Colonic mucosa (tissue), 4 donors: ENCODE measurements at regions not wholly inside any gene's neighbourhood (a gene's known extent, or its start where the extent isn't known, plus 50 kb on each side); places are given as distances from the start of the nearest gene placed in this dataset.
"Not testable (repeated sequence)": the region's sequence is repeated elsewhere in the genome, so short reads cannot be mapped to it uniquely, and the experiment has no call there.

ENCODE experiments used
- DNase-seq: peaks from one replicate; pipeline ENCODE4 v3.0.0-alpha.2; 2020
- H3K27ac ChIP-seq: fragments of 200-600 bp; one replicate; pipeline ENCODE4 v1.8.0; 2021
- H3K27me3 ChIP-seq: fragments of 200-600 bp; one replicate; pipeline ENCODE4 v1.8.0; 2021
- H3K36me3 ChIP-seq: fragments of 200-600 bp; one replicate; pipeline ENCODE4 v1.8.0; 2021
- H3K4me1 ChIP-seq: fragments of 200-600 bp; one replicate; pipeline ENCODE4 v1.8.0; 2021; ENCODE audit warnings: mild to moderate bottlenecking
- H3K4me3 ChIP-seq: fragments of 200-600 bp; one replicate; pipeline ENCODE4 v1.8.0; 2021
- H3K9ac ChIP-seq, 2 donors: one replicate each; pipeline ENCODE4 v1.7.0; 2013; ENCODE audit warnings: control low read depth in 2 of 2, low read depth in 2 of 2, low read length in 2 of 2
- H3K9me3 ChIP-seq: fragments of 200-600 bp; one replicate; pipeline ENCODE4 v1.8.0; 2021
- intact Hi-C: fragments of 100-400 bp; cut with DNase I; formaldehyde crosslinking; loops from one replicate; pipeline ENCODE4 v1.14.1; 2022
- TF ChIP-seq, protein P1 (sequence below): fragments of 200-600 bp; IDR thresholded peaks from one replicate; pipeline ENCODE4 v1.8.0; 2022; ENCODE audit warnings: antibody characterized with exemption, mild to moderate bottlenecking
- donor health status: healthy.
- donor health status: DM: no; HTN: no; CAD: no.
- donor health status: DM: no; HTN: no; CAD: no.

DNA sequence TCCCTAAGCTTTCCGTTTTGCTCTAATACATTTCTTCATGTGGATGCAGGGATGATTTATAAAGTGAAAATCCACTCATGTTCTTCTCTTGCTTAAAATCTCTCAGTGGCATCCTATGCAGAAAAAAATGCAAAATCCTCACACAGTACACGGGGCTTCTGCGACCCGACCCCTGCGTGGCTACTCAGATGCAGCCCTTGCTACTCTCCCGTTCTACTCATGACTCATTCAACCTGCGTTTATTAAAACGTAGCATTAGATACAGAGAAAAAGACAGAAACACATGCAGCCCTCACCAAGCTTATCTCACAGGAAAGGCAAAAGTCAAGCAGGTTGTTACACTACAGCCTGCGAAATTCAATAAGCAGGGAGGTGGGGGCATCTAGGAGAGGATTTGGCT is 284.4 kb upstream of the PFKP start:
- Histone ChIP-seq H3K4me3 (no peak overlapping the region), H3K36me3 (no peaks in the 10 kb centered on the region), H3K9me3 (no peaks in the 10 kb centered on the region), H3K27ac (no peak overlapping the region), H3K9ac (no peak overlapping the region), H3K4me1 (no peaks in the 10 kb centered on the region), H3K27me3 (no peaks in the 10 kb centered on the region)
- TF ChIP-seq, protein P1, sequence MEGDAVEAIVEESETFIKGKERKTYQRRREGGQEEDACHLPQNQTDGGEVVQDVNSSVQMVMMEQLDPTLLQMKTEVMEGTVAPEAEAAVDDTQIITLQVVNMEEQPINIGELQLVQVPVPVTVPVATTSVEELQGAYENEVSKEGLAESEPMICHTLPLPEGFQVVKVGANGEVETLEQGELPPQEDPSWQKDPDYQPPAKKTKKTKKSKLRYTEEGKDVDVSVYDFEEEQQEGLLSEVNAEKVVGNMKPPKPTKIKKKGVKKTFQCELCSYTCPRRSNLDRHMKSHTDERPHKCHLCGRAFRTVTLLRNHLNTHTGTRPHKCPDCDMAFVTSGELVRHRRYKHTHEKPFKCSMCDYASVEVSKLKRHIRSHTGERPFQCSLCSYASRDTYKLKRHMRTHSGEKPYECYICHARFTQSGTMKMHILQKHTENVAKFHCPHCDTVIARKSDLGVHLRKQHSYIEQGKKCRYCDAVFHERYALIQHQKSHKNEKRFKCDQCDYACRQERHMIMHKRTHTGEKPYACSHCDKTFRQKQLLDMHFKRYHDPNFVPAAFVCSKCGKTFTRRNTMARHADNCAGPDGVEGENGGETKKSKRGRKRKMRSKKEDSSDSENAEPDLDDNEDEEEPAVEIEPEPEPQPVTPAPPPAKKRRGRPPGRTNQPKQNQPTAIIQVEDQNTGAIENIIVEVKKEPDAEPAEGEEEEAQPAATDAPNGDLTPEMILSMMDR = no peak
- DNase-seq = no peak
- intact Hi-C loops = no loop called here

DNA sequence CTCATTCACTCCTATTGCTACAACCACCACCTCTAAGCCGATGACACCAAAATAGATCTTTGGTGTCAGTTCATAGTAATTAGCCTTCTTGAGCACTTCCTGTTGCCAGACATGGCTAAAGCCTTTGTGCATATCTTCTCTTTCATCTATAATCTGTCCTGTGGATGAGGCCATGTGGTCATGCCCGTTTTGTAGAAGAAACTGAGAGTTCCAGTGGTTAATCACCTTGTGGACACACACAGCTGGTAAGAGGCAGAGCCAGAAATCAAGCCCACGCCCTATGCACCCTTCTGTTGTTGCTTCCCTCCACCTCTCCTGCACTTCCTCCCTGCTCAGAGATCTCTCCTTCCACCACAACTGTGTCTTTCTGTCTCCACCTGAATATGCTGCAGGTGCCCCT is 285.1 kb upstream of the PFKP start:
- intact Hi-C loops = no loop called here
- Histone ChIP-seq H3K27ac (no peak overlapping the region), H3K9ac (no peak overlapping the region), H3K4me1 (no peaks in the 10 kb centered on the region), H3K36me3 (no peaks in the 10 kb centered on the region), H3K9me3 (no peaks in the 10 kb centered on the region), H3K4me3 (no peak overlapping the region), H3K27me3 (no peaks in the 10 kb centered on the region)
- DNase-seq = no peak
- TF ChIP-seq, protein P1 = no peak

DNA sequence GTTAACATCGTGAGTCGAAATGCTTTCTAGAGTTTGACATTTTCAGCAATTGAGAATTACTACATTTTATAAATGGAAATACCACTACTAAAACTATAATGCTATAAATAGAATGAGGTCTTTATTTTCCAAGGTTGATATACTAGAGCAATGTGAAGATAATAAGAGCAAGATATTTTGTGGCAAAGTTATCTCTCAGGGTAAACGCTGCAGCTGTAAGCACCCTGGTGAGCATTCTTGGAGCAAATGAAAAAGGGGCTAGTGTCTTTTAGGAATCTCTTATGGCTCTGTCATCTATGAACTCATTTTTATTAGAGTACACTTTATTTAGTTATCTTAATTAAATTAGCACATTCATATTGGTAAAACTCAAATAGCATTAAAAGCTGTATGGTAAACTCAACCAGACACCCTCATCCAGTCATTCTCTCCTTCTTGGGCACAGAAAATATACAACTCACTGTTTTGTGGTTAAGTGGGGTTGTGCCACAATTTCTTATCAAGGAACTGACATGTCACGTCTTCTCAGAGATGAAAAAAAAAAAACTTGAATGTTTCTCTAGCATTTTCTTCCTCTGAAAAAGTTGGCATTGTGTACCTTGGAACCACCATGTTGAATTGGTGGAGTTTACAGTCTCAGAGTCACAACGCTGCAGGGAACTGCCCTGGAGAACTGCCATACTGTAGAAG is 289.5 kb upstream of the PFKP start:
- no peaks in the 10 kb centered on the region for H3K9me3 ChIP-seq
- H3K27me3 ChIP-seq = no peaks in the 10 kb centered on the region
- DNase-seq = no peak
- TF ChIP-seq, protein P1 = no peak
- no peaks in the 10 kb centered on the region for H3K4me1 ChIP-seq
- no peak overlapping the region for H3K4me3 ChIP-seq
- H3K36me3 ChIP-seq = no peaks in the 10 kb centered on the region
- intact Hi-C loops = no loop called here
- H3K27ac ChIP-seq = no peak overlapping the region
- H3K9ac ChIP-seq = no peak overlapping the region

DNA sequence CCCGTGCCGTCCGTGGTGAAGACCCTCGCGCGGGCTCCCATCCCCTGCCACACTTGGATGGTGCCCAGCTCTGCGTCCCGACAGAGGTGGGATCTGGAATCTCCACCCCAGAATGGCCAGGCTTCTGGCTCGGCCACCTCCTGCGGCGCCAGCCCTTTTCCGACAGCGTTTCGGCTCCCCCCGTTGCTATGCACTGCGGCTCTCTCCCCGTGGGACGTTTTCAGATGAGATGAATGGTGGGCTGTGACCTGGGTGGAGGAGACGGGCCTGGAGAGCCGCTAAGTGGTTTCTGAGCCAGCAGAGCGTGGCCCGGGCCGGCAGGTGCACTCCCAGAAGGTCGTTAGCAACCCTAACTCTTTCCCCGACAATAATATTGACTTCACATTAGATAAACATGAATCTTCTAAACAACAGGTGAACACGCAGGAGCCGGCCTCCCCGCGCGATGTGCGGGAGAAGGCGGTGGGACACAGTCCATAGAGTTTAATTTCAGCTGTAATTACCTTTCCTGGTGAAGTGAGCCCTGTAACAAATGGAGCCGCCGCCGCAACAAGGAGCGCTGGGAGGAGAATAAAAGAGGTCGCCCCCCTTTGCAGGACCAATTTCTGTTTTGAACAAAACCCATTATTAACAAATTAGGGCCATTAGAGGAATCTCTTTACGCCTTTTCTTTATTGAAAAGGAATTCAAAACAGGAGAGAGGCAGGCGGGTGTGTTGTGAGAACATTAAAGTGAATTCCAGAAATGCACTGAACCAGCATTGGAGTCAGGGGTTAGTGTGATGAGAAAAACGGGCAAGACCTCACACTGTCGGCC is 294.3 kb upstream of the PFKP start:
- H3K27ac ChIP-seq = no peak overlapping the region
- H3K9ac ChIP-seq = no peak overlapping the region
- intact Hi-C loops = no loop called here
- no peaks in the 10 kb centered on the region for H3K36me3 ChIP-seq
- no peaks in the 10 kb centered on the region for H3K9me3 ChIP-seq
- no peak for DNase-seq
- no peaks in the 10 kb centered on the region for H3K4me1 ChIP-seq
- H3K27me3 ChIP-seq = no peaks in the 10 kb centered on the region
- TF ChIP-seq, protein P1 = no peak
- no peak overlapping the region for H3K4me3 ChIP-seq

DNA sequence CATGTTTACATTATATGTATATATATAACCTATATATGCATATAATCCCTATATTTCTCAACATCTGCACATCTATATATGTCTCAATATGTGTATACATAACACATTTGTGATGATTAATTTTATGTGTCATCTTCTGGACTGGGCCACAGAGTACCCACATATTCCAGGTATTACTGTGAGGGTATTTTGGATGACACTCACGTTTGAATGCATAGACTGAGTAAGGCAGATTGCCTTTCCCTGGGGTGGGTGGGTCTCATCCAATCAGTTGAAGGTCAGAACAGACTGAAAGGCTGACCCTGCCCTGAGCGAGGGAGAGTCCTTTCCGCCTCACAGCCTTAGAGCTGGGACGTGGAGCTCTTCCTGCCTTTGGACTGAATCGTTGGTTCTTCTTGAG is 295.2 kb upstream of the PFKP start:
- intact Hi-C loops = no loop called here
- TF ChIP-seq, protein P1 = no peak
- H3K9me3 ChIP-seq = no peaks in the 10 kb centered on the region
- H3K27me3 ChIP-seq = no peaks in the 10 kb centered on the region
- no peak overlapping the region for H3K9ac ChIP-seq
- H3K4me1 ChIP-seq = no peaks in the 10 kb centered on the region
- H3K4me3 ChIP-seq = no peak overlapping the region
- no peaks in the 10 kb centered on the region for H3K36me3 ChIP-seq
- H3K27ac ChIP-seq = no peak overlapping the region
- no peak for DNase-seq

DNA sequence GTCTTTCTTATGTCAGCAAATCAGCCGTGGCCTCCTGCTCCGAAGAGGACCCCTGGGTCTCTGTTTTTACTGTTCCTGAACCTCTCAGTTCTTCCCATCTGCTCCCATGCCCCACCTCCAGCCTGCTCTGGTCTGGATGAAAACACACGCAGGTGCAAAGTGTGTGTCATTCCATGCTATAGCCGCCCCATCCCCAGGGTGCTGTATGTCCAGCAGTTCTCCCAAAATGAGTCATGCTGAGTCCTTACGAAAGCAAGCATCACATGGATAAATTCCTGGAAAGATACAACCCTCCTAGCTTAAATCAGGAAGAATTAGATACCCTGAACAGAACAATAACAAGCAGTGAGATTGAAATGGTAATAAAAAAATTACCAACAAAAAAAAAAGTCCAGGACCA is 300.1 kb upstream of the PFKP start:
- H3K4me1 ChIP-seq, H3K36me3 ChIP-seq, H3K9ac ChIP-seq, H3K9me3 ChIP-seq, H3K27me3 ChIP-seq, DNase-seq, H3K4me3 ChIP-seq, H3K27ac ChIP-seq, intact Hi-C loops: not testable (repeated sequence)
